Kidney epithelial cell (primary cell): ENCODE measurements at regions not wholly inside any gene's neighbourhood (a gene's known extent, or its start where the extent isn't known, plus 50 kb on each side); places are given as distances from the start of the nearest gene placed in this dataset.

Experiments
- DNase-seq: peaks from one replicate; pipeline ENCODE4 v3.0.0-alpha.2; 2010; ENCODE audit warnings: low read depth
- H3K27me3 ChIP-seq: 2 replicates; pipeline ENCODE4 v1.6.0; 2011; ENCODE audit warnings: low read length; ENCODE audit not compliant: control insufficient read depth, insufficient read depth
- H3K36me3 ChIP-seq: 2 replicates; pipeline ENCODE4 v1.5.1; 2011; ENCODE audit warnings: low read length; ENCODE audit not compliant: control insufficient read depth, insufficient read depth
- H3K4me3 ChIP-seq: 2 replicates; pipeline ENCODE4 v1.5.1; 2011; ENCODE audit warnings: low read depth, mild to moderate bottlenecking, control low read depth, low read length
- CTCF ChIP-seq: IDR thresholded peaks from 2 replicates; pipeline ENCODE4 v1.5.1; 2011; ENCODE audit warnings: mild to moderate bottlenecking, moderate library complexity, low read length, control low read depth, inconsistent platforms; ENCODE audit not compliant: insufficient read depth, poor library complexity, severe bottlenecking

GRCh38 chr7:128161466-128162125 lies 79.5 kb upstream of the LEP start:
- no peak for TF ChIP-seq CTCF
- DNase-seq, result no peak
- H3K36me3 ChIP-seq, result no peaks in the 10 kb centered on the region
- peaks cover 13% of the 10 kb centered on the region for H3K27me3 ChIP-seq
- H3K4me3 ChIP-seq, result no peak overlapping the region

GRCh38 chr7:128162666-128163065 lies 78.4 kb upstream of the LEP start:
- Histone ChIP-seq H3K4me3 (no peak overlapping the region), H3K36me3 (no peaks in the 10 kb centered on the region), H3K27me3 (peaks cover 22% of the 10 kb centered on the region)
- TF ChIP-seq CTCF, result no peak
- DNase-seq, result no peak

GRCh38 chr7:128163473-128163872 lies 77.6 kb upstream of the LEP start:
- Histone ChIP-seq H3K4me3 (no peak overlapping the region), H3K36me3 (no peaks in the 10 kb centered on the region), H3K27me3 (peaks cover 30% of the 10 kb centered on the region)
- DNase-seq, result no peak
- no peak for TF ChIP-seq CTCF

GRCh38 chr7:128164061-128164954 lies 76.8 kb upstream of the LEP start:
- peaks cover 39% of the 10 kb centered on the region for H3K27me3 ChIP-seq
- DNase-seq, result peak; percentile 77
- H3K4me3 ChIP-seq, result no peak overlapping the region
- TF ChIP-seq CTCF, result no peak
- H3K36me3 ChIP-seq, result no peaks in the 10 kb centered on the region

GRCh38 chr7:128164955-128165670 lies 76.0 kb upstream of the LEP start:
- DNase-seq, result no peak
- Histone ChIP-seq H3K27me3 (peaks cover 45% of the 10 kb centered on the region), H3K4me3 (no peak overlapping the region), H3K36me3 (no peaks in the 10 kb centered on the region)
- no peak for TF ChIP-seq CTCF
